Lower lobe of right lung (tissue), 2 donors: ENCODE measurements at regions not wholly inside any gene's neighbourhood (a gene's known extent, or its start where the extent isn't known, plus 50 kb on each side); places are given as distances from the start of the nearest gene placed in this dataset.

ENCODE experiments used
- ATAC-seq, 2 donors: fragments of 200-7000 bp; cut with Tn5 transposase; one replicate each; pipeline ENCODE4 v1.9.1; 2020 to 2022; ENCODE audit warnings: mild to moderate bottlenecking in 2 of 2, moderate library complexity in 2 of 2
- DNase-seq: peaks from one replicate; pipeline ENCODE4 v3.0.0-alpha.2; 2020
- H3K27ac ChIP-seq: fragments of 200-600 bp; one replicate; pipeline ENCODE4 v1.8.0; 2022
- H3K27me3 ChIP-seq: fragments of 200-600 bp; one replicate; pipeline ENCODE4 v1.8.0; 2022; ENCODE audit warnings: low read depth
- H3K36me3 ChIP-seq: fragments of 200-600 bp; one replicate; pipeline ENCODE4 v1.8.0; 2022; ENCODE audit warnings: mild to moderate bottlenecking
- H3K4me1 ChIP-seq: fragments of 200-600 bp; one replicate; pipeline ENCODE4 v1.8.0; 2022
- H3K4me3 ChIP-seq: fragments of 200-600 bp; one replicate; pipeline ENCODE4 v1.8.0; 2022; ENCODE audit warnings: mild to moderate bottlenecking
- H3K9me3 ChIP-seq: fragments of 200-600 bp; one replicate; pipeline ENCODE4 v1.8.0; 2022
- CTCF ChIP-seq: fragments of 200-600 bp; IDR thresholded peaks from one replicate; pipeline ENCODE4 v1.8.0; 2022; ENCODE audit warnings: antibody characterized with exemption, mild to moderate bottlenecking
- intact Hi-C: fragments of 100-400 bp; cut with DNase I; formaldehyde crosslinking; loops from one replicate; pipeline ENCODE4 v1.11.0; 2022
- donor health status: DM: no; HTN: yes; CAD: no; lungs with severe emphysema.

GRCh38 chrX:22395372-22395771, 122.7 kb downstream of the CBLL2 start:
- Histone ChIP-seq H3K27me3 (no peaks in the 10 kb centered on the region), H3K36me3 (no peaks in the 10 kb centered on the region), H3K4me3 (no peak overlapping the region), H3K27ac (no peak overlapping the region), H3K4me1 (no peaks in the 10 kb centered on the region), H3K9me3 (no peaks in the 10 kb centered on the region)
- ATAC-seq (no peak), DNase-seq (no peak)
- TF ChIP-seq CTCF, result no peak
- intact Hi-C loops, result no loop called here

- intact Hi-C loops, result no loop called here
- TF ChIP-seq CTCF, result no peak
- ATAC-seq (no peak), DNase-seq (no peak)
- Histone ChIP-seq H3K27ac (no peak overlapping the region), H3K4me1 (no peaks in the 10 kb centered on the region), H3K4me3 (no peak overlapping the region), H3K9me3 (no peaks in the 10 kb centered on the region), H3K36me3 (no peaks in the 10 kb centered on the region), H3K27me3 (no peaks in the 10 kb centered on the region)
Observed at GRCh38 chrX:22396408-22396807, 123.7 kb downstream of the CBLL2 start.

- no peaks in the 10 kb centered on the region for H3K4me1 ChIP-seq
- DNase-seq (no peak), ATAC-seq (no peak)
- no peak overlapping the region for H3K27ac ChIP-seq
- H3K4me3 ChIP-seq, result no peak overlapping the region
- H3K27me3 ChIP-seq, result no peaks in the 10 kb centered on the region
- intact Hi-C loops, result no loop called here
- H3K36me3 ChIP-seq, result no peaks in the 10 kb centered on the region
- no peak for TF ChIP-seq CTCF
- no peaks in the 10 kb centered on the region for H3K9me3 ChIP-seq
Observed at GRCh38 chrX:22397566-22397965, 124.9 kb downstream of the CBLL2 start.

- intact Hi-C loops, result no loop called here
- no peaks in the 10 kb centered on the region for H3K9me3 ChIP-seq
- DNase-seq (no peak), ATAC-seq (no peak)
- H3K27me3 ChIP-seq, result no peaks in the 10 kb centered on the region
- H3K4me3 ChIP-seq, result no peak overlapping the region
- H3K4me1 ChIP-seq, result no peaks in the 10 kb centered on the region
- no peak overlapping the region for H3K27ac ChIP-seq
- no peak for TF ChIP-seq CTCF
- no peaks in the 10 kb centered on the region for H3K36me3 ChIP-seq
Observed at GRCh38 chrX:22399437-22400192, 126.9 kb downstream of the CBLL2 start.

- Histone ChIP-seq H3K27ac (no peak overlapping the region), H3K36me3 (no peaks in the 10 kb centered on the region), H3K4me3 (no peak overlapping the region), H3K9me3 (no peaks in the 10 kb centered on the region), H3K4me1 (no peaks in the 10 kb centered on the region), H3K27me3 (no peaks in the 10 kb centered on the region)
- intact Hi-C loops, result no loop called here
- TF ChIP-seq CTCF, result no peak
- ATAC-seq (no peak), DNase-seq (no peak)
Observed at GRCh38 chrX:22404297-22404696, 131.6 kb downstream of the CBLL2 start.
